Gastrocnemius medialis (tissue), 4 donors: ENCODE measurements at regions not wholly inside any gene's neighbourhood (a gene's known extent, or its start where the extent isn't known, plus 50 kb on each side); places are given as distances from the start of the nearest gene placed in this dataset.
"Not testable (repeated sequence)": the region's sequence is repeated elsewhere in the genome, so short reads cannot be mapped to it uniquely, and the experiment has no call there.

Source experiments
- ATAC-seq, 2 donors: fragments of 150-250 bp; one replicate each; pipeline ENCODE4 v1.9.1; 2016
- DNase-seq, 2 donors: peaks; one replicate each; pipeline ENCODE4 v3.0.0-alpha.2; 2019
- H3K27ac ChIP-seq, 4 donors: fragments of 200-600 bp; sonication (generic); 1 replicate in 1 of 4; 2 replicates in 3 of 4; pipeline ENCODE4 v1.5.1; 2016 to 2018; ENCODE audit warnings: mild to moderate bottlenecking in 2 of 4, moderate library complexity in 1 of 4
- H3K27me3 ChIP-seq, 3 donors: fragments of 200-600 bp; sonication (generic) in 2 of 3; 1 replicate in 1 of 3; 2 replicates in 2 of 3; pipeline versions ENCODE4 v1.5.1 to v1.6.0; 2016 to 2019; ENCODE audit warnings: mild to moderate bottlenecking in 1 of 3, moderate library complexity in 1 of 3
- H3K36me3 ChIP-seq, 2 donors: fragments of 200-600 bp; sonication (generic) in 1 of 2; one replicate each; pipeline ENCODE4 v1.5.1; 2017 to 2018
- H3K4me1 ChIP-seq, 2 donors: fragments of 200-600 bp; sonication (generic) in 1 of 2; one replicate each; pipeline ENCODE4 v1.5.1; 2016 to 2017; ENCODE audit warnings: mild to moderate bottlenecking in 2 of 2
- H3K4me3 ChIP-seq, 4 donors: fragments of 200-600 bp; sonication (generic) in 3 of 4; 1 replicate in 1 of 4; 2 replicates in 3 of 4; pipeline ENCODE4 v1.5.1; 2016 to 2019; ENCODE audit warnings: mild to moderate bottlenecking in 2 of 4
- H3K9me3 ChIP-seq, 3 donors: fragments of 200-600 bp; sonication (generic) in 2 of 3; 1 replicate in 1 of 3; 2 replicates in 2 of 3; pipeline ENCODE4 v1.5.1; 2016 to 2019
- CTCF ChIP-seq, 5 experiments: fragments of 450-650 bp in 3 of 5; fragments of 200-600 bp in 2 of 5; sonication (generic) in 2 of 5; IDR thresholded peaks in 4 of 5; conservative IDR thresholded peaks in 1 of 5; 1 replicate in 4 of 5; 2 replicates in 1 of 5; pipeline ENCODE4 v1.5.1; 2016 to 2019; ENCODE audit warnings: antibody characterized with exemption in 5 of 5, mild to moderate bottlenecking in 3 of 5, moderate library complexity in 3 of 5
- POLR2A ChIP-seq, 2 donors: fragments of 450-650 bp; IDR thresholded peaks; one replicate each; pipeline ENCODE4 v1.6.1; 2017; ENCODE audit warnings: antibody characterized with exemption in 2 of 2, mild to moderate bottlenecking in 2 of 2, moderate library complexity in 2 of 2
- in situ Hi-C, 4 donors: fragments of 200-750 bp; cut with MboI; loops; one replicate each; pipeline versions ENCODE4 v1.15.0 to v1.8.0; 2017; ENCODE audit warnings: low sequenced_read_pairs in 4 of 4
- intact Hi-C: fragments of 100-400 bp; cut with DNase I; formaldehyde crosslinking; loops from one replicate; pipeline ENCODE4 v1.15.1; 2023; ENCODE audit warnings: low total_unique reads

GRCh38 chr2:184314829-184315228, 283.5 kb upstream of the ZNF804A start:
- TF ChIP-seq POLR2A (IDR thresholded peaks at IDR 0.05) (no peak), CTCF (IDR thresholded peaks at IDR 0.05 in 4 of 5, conservative IDR thresholded peaks at IDR 0.05 in 1 of 5) (no peak)
- DNase-seq, result no peak
- intact Hi-C loops, result no loop called here
- Histone ChIP-seq H3K4me3 (no peak overlapping the region), H3K27ac (no peak overlapping the region), H3K4me1 (no peaks in the 10 kb centered on the region), H3K9me3 (no peaks in the 10 kb centered on the region), H3K36me3 (no peaks in the 10 kb centered on the region), H3K27me3 (no peaks in the 10 kb centered on the region)
- in situ Hi-C loops, result no loop called here
- ATAC-seq, result no peak

GRCh38 chr2:184316921-184317320, 281.4 kb upstream of the ZNF804A start:
- ATAC-seq (no peak), DNase-seq (no peak)
- TF ChIP-seq POLR2A (IDR thresholded peaks at IDR 0.05), result no peak
- no peak for TF ChIP-seq CTCF (IDR thresholded peaks at IDR 0.05 in 4 of 5, conservative IDR thresholded peaks at IDR 0.05 in 1 of 5)
- Histone ChIP-seq H3K9me3 (no peaks in the 10 kb centered on the region), H3K4me1 (no peaks in the 10 kb centered on the region), H3K4me3 (no peak overlapping the region), H3K27ac (no peak overlapping the region), H3K36me3 (no peaks in the 10 kb centered on the region), H3K27me3 (no peaks in the 10 kb centered on the region)
- intact Hi-C loops, result no loop called here
- in situ Hi-C loops, result no loop called here

GRCh38 chr2:184322615-184323014, 275.7 kb upstream of the ZNF804A start:
- Histone ChIP-seq H3K9me3 (no peaks in the 10 kb centered on the region), H3K4me1 (no peaks in the 10 kb centered on the region), H3K27ac (no peak overlapping the region), H3K36me3 (no peaks in the 10 kb centered on the region), H3K4me3 (no peak overlapping the region), H3K27me3 (no peaks in the 10 kb centered on the region)
- ATAC-seq (no peak), DNase-seq (no peak)
- intact Hi-C loops (no loop called here), in situ Hi-C loops (no loop called here)
- no peak for TF ChIP-seq CTCF (IDR thresholded peaks at IDR 0.05 in 4 of 5, conservative IDR thresholded peaks at IDR 0.05 in 1 of 5)
- TF ChIP-seq POLR2A (IDR thresholded peaks at IDR 0.05), result no peak

- no peak for ATAC-seq
- no peaks in the 10 kb centered on the region for H3K36me3 ChIP-seq
- no peaks in the 10 kb centered on the region for H3K4me1 ChIP-seq
- H3K4me3 ChIP-seq, result no peak overlapping the region
- intact Hi-C loops (no loop called here), in situ Hi-C loops (no loop called here)
- no peak overlapping the region for H3K27ac ChIP-seq
- TF ChIP-seq CTCF (IDR thresholded peaks at IDR 0.05 in 4 of 5, conservative IDR thresholded peaks at IDR 0.05 in 1 of 5) (no peak), POLR2A (IDR thresholded peaks at IDR 0.05) (no peak)
- no peak for DNase-seq
- no peaks in the 10 kb centered on the region for H3K9me3 ChIP-seq
- H3K27me3 ChIP-seq, result no peaks in the 10 kb centered on the region
These were observed 272.3 kb upstream of the ZNF804A start for GRCh38 chr2:184326066-184326465.

DNA sequence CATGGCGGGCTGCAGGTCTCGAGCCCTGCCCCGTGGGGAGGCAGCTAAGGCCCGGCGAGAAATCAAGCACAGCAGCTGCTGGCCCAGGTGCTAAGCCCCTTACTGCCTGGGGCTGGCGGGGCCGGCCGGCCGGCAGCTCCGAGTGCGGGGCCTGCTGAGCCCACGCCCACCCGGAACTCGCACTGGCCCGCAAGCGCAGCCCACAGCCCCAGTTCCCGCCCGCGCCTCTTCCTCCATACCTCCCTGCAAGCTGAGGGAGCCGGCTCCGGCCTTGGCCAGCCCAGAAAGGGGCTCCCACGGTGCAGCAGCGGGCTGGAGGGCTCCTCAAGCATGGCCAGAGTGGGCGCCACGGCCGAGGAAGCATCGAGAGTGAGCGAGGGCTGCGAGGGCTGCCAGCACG, 270.5 kb upstream of the ZNF804A start:
- in situ Hi-C loops, H3K27ac ChIP-seq: not testable (repeated sequence)

GRCh38 chr2:184330561-184330960, 267.8 kb upstream of the ZNF804A start:
- DNase-seq, in situ Hi-C loops: not testable (repeated sequence)

More for the DNA sequence above, 270.5 kb upstream of the ZNF804A start:
- H3K4me3 ChIP-seq, H3K4me1 ChIP-seq, H3K36me3 ChIP-seq, H3K27me3 ChIP-seq, H3K9me3 ChIP-seq, DNase-seq, intact Hi-C loops, ATAC-seq: not testable (repeated sequence)

More at GRCh38 chr2:184330561-184330960, 267.8 kb upstream of the ZNF804A start:
- H3K36me3 ChIP-seq, ATAC-seq, H3K4me3 ChIP-seq, H3K27me3 ChIP-seq, intact Hi-C loops, H3K9me3 ChIP-seq, H3K4me1 ChIP-seq, H3K27ac ChIP-seq: not testable (repeated sequence)
